ENCODE measurements at regions not wholly inside any gene's neighbourhood (a gene's known extent, or its start where the extent isn't known, plus 50 kb on each side); places are given as distances from the start of the nearest gene placed in this dataset.

- no peak overlapping the region for H3K27ac ChIP-seq
- H3K4me3 ChIP-seq, result no peak overlapping the region
- no peaks in the 10 kb centered on the region for H3K27me3 ChIP-seq
- WGBS, 2 donors, result 72 to 77% methylated on average over 3 of the region's 3 CpGs
- TF ChIP-seq POLR2A (IDR thresholded peaks at IDR 0.05) (no peak), CTCF (IDR thresholded peaks at IDR 0.05) (no peak)
- H3K36me3 ChIP-seq (ENCODE audit: low read depth, missing control alignments), result no peaks in the 10 kb centered on the region
- H3K4me1 ChIP-seq, result peaks cover 9% of the 10 kb centered on the region
- DNase-seq, result no peak
- no peaks in the 10 kb centered on the region for H3K9me3 ChIP-seq
- intact Hi-C loops (cut with DNase I; ENCODE audit: low total_unique reads), result no loop called here
Measured at GRCh38 chr6:146916435-146917025, 287.7 kb upstream of the STXBP5 start.

- no peak for DNase-seq
- intact Hi-C loops (cut with DNase I; ENCODE audit: low total_unique reads), result no loop called here
Measured at GRCh38 chr6:146917182-146917581, 287.0 kb upstream of the STXBP5 start.

GRCh38 chr6:146917979-146918378 lies 286.2 kb upstream of the STXBP5 start:
- DNase-seq, result no peak
- H3K36me3 ChIP-seq (ENCODE audit: low read depth, missing control alignments), result no peaks in the 10 kb centered on the region
- H3K27me3 ChIP-seq, result no peaks in the 10 kb centered on the region
- 93 to 94% methylated on average over 1 of the region's 1 CpG for WGBS, 2 donors
- no peak overlapping the region for H3K4me3 ChIP-seq
- no peak for TF ChIP-seq POLR2A (IDR thresholded peaks at IDR 0.05)
- TF ChIP-seq CTCF (IDR thresholded peaks at IDR 0.05), result no peak
- H3K4me1 ChIP-seq, result peaks cover 9% of the 10 kb centered on the region
- no peak overlapping the region for H3K27ac ChIP-seq
- intact Hi-C loops (cut with DNase I; ENCODE audit: low total_unique reads), result no loop called here
- no peaks in the 10 kb centered on the region for H3K9me3 ChIP-seq

More at GRCh38 chr6:146917182-146917581, 287.0 kb upstream of the STXBP5 start:
- TF ChIP-seq POLR2A (IDR thresholded peaks at IDR 0.05) (no peak), CTCF (IDR thresholded peaks at IDR 0.05) (no peak)
- Histone ChIP-seq H3K4me3 (no peak overlapping the region), H3K27ac (no peak overlapping the region), H3K9me3 (no peaks in the 10 kb centered on the region), H3K4me1 (peaks cover 9% of the 10 kb centered on the region), H3K27me3 (no peaks in the 10 kb centered on the region), H3K36me3 (ENCODE audit: low read depth, missing control alignments) (no peaks in the 10 kb centered on the region)
- WGBS, 2 donors, result 70 to 83% methylated on average over 5 of the region's 5 CpGs

GRCh38 chr6:146919017-146919416 lies 285.2 kb upstream of the STXBP5 start:
- no peaks in the 10 kb centered on the region for H3K36me3 ChIP-seq (ENCODE audit: low read depth, missing control alignments)
- intact Hi-C loops (cut with DNase I; ENCODE audit: low total_unique reads), result no loop called here

More at GRCh38 chr6:146919017-146919416, 285.2 kb upstream of the STXBP5 start:
- no peak for DNase-seq
- H3K9me3 ChIP-seq, result no peaks in the 10 kb centered on the region
- H3K27me3 ChIP-seq, result no peaks in the 10 kb centered on the region
- no peak for TF ChIP-seq POLR2A (IDR thresholded peaks at IDR 0.05)
- TF ChIP-seq CTCF (IDR thresholded peaks at IDR 0.05), result no peak
- WGBS, 2 donors, result 88 to 99% methylated on average over 2 of the region's 2 CpGs
- no peak overlapping the region for H3K4me3 ChIP-seq
- H3K4me1 ChIP-seq, result peaks cover 8% of the 10 kb centered on the region
- H3K27ac ChIP-seq, result no peak overlapping the region
